NCI-H446 treated with DMSO at 0.1 percent for 48 hours (cell line): ENCODE measurements at regions not wholly inside any gene's neighbourhood (a gene's known extent, or its start where the extent isn't known, plus 50 kb on each side); places are given as distances from the start of the nearest gene placed in this dataset.
"Not testable (repeated sequence)": the region's sequence is repeated elsewhere in the genome, so short reads cannot be mapped to it uniquely, and the experiment has no call there.

Experiments used
- DNase-seq: peaks from one replicate; lab custom pipeline; 2025; lab: John Stamatoyannopoulos, UW

DNA sequence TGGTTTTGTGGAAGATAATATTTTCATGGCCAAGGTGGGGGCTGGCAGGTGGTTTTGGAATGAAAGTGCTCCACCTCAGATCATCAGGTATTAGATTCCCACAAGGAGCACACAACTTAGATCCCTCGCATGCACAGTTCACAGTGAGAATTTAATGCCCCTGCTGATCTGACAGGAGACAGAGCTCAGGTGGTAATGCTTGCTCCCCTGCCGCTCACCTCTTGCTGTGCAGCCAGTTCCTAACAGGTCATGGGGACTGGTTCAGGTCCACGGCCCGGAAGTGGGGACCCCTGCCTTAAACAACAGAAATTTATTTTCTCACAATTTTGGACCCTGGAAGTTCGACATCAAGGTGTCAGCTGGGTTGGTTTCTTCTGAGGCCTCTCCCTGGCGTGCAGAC lies 668.7 kb upstream of the ZNF608 start:
- DNase-seq: no peak

GRCh38 chr5:125416055-125416454 lies 669.6 kb upstream of the ZNF608 start:
- DNase-seq: no peak

DNA sequence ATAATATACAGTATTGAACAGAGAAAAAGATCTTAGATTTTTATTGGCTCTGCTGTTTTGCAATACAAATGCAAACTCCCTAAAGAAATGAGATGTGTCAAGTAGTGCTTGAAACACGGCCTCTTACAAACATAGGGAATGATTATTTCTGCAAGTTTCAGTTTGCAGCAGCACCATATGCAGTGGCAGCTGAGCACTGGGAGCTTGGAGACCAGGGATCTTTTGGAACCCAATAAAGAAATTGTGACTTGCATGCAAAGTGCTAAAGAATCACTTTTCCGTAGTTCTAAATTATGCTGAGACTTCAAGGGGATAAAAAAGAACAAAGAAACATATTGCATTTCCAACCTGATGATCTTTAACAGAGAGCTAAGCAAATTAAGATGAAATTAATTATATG lies 674.6 kb upstream of the ZNF608 start:
- DNase-seq: no peak

DNA sequence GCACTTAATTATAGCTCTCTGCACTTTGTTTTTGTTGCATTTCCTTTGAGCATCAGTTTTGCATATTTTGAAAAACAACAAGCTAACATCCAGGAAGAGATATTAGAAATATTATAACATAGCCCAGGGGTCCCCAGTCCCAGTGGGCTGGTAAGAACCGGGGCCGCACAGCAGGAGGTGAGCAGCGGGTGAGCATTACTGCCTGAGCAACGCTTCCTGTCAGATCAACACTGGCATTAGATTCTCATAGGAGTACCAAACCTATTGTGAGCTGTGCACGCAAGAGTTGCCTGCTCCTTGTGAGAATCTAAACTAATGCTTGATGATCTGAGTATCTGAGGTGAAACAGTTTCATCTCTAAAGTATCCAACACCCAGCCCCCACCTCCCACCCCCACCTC lies 675.9 kb upstream of the ZNF608 start:
- DNase-seq: no peak

- no peak for DNase-seq
Measured at GRCh38 chr5:125424402-125425141, 678.1 kb upstream of the ZNF608 start.

GRCh38 chr5:125429498-125429897 lies 683.1 kb upstream of the ZNF608 start:
- no peak for DNase-seq

- DNase-seq: no peak
Measured at GRCh38 chr5:125433457-125433856, 687.0 kb upstream of the ZNF608 start.

GRCh38 chr5:125439243-125439642 lies 692.8 kb upstream of the ZNF608 start:
- no peak for DNase-seq

DNA sequence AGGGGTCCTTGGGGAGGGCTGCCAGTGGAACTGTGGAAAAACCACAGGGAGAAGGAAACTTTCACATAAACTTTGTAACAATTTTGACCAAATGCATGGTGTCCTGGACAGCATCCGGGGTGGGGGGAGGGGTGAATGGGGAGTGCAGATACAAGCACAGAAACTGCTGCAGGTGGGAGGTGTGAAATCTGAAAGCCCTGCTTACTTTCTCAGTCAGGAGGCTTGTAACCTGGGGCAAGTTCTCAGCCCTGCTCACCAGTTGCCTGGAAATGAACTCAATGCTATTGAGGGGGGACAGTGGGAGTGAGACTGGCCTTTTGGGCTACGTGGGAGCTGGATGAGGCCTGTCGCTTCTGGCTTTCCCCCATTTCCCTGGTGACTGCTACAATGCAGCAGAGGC lies 694.5 kb upstream of the ZNF608 start:
- no peak for DNase-seq

- DNase-seq: no peak
Measured at GRCh38 chr5:125446986-125447385, 700.5 kb upstream of the ZNF608 start.

- DNase-seq: no peak
Measured at GRCh38 chr5:125450771-125451170, 704.3 kb upstream of the ZNF608 start.

DNA sequence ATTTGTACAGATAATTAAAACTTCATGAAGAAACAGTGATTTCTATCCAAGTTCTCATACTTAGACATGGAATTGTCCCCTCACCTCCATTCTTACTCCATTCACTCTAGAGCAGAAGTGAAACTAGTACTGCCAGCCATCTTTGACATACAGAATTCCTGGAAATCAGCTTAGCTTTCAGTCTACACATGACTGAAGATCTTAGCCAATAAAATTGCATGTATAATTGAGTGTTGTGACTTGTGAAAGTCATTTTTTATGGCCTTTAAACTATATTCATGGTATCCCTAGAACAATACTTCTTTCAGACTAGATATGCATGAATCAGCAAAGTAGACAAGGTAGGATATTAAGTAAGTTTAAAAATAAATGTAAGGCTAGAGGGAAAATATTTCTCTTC lies 705.2 kb upstream of the ZNF608 start:
- DNase-seq: no peak

GRCh38 chr5:125452991-125453390 lies 706.6 kb upstream of the ZNF608 start:
- no peak for DNase-seq

GRCh38 chr5:125455041-125455440 lies 708.6 kb upstream of the ZNF608 start:
- no peak for DNase-seq

DNA sequence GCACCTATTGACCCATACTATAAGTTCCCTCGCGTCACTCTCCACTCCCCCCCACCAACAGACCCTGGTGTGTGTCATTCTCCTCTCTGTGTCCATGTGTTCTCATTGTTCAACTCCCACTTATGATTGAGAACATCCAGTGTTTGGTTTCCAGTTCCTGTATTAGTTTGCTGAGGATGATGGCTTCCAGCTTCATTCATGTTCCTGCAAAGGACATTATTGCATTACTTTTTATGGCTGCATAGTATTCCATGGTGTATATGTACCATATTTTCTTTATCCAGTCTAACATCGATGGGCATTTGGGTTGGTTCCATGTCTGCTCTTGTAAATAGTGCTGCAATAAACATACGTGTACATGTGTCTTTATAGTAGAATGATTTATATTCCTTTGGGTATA lies 709.6 kb upstream of the ZNF608 start:
- not testable (repeated sequence) for DNase-seq

DNA sequence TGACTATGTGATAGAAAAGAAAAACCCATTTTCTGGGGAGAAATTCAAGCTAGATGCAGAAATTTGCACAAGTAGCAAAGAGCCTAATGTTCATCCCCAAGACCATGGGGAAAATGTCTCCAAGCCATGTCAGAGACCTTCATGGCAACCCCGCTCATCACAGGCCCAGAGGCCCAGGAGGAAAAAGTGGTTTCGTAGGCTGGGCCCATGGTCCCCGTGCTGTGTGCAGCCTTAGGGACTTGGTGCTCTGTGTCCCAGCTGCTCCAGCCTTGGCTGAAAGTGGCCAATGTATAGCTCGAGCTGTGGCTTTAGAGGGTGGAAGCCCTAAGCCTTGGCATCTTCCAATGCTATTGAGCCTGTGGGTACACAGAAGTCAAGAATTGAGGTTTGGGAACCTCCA lies 711.2 kb upstream of the ZNF608 start:
- no peak for DNase-seq

- not testable (repeated sequence) for DNase-seq
Measured at GRCh38 chr5:125458949-125459348, 712.5 kb upstream of the ZNF608 start.

DNA sequence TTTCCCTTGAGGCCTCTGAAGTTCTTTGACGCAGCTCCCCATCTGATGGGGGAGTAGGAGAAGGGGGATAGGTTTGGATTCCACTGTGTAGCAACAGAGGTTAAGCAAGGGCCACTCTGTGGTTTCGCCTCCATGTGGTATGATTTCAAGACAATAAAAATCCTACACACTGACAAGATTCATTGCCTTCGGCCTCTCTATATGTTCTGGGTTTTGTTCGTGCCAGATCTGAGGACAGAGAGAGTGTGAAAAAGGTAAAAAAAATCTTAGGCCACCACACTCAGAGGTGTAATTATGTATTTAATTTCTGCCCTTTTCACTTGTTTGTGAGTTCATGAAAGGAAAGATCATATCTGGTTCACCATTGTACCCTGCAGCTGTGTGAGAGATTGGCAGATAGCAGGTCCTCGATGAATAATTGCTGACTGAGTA lies 715.2 kb upstream of the ZNF608 start:
- no peak for DNase-seq

GRCh38 chr5:125463466-125464092 lies 717.1 kb upstream of the ZNF608 start:
- DNase-seq: peak; percentile 55

DNA sequence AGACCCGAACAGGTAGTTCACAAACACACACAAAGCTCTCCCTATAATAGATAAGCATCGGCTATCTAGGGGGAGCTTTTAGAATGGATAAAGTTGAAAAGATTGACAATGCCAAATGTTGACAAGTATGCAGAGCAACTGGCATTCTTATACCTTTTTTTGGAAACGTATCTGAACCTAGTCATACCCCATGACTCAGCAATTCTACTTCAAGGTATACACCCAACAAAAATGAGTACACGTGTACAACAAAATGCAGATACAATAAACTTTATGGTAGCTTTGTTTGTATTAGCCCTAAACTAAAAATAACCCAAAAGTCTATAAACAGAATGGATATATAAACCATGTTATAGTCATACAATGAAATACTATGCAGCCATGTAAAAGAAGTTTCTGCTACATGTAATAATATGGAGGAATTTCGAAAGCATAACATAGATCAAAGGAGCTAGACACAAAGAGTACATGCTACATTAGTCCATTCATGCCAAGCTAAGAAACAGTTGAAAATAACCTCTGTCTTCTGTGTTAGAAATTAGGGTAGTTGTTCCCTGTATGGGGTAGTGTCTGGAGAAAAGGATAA lies 718.5 kb upstream of the ZNF608 start:
- no peak for DNase-seq

GRCh38 chr5:125465703-125466102 lies 719.3 kb upstream of the ZNF608 start:
- DNase-seq: no peak

GRCh38 chr5:125467222-125467621 lies 720.8 kb upstream of the ZNF608 start:
- no peak for DNase-seq

DNA sequence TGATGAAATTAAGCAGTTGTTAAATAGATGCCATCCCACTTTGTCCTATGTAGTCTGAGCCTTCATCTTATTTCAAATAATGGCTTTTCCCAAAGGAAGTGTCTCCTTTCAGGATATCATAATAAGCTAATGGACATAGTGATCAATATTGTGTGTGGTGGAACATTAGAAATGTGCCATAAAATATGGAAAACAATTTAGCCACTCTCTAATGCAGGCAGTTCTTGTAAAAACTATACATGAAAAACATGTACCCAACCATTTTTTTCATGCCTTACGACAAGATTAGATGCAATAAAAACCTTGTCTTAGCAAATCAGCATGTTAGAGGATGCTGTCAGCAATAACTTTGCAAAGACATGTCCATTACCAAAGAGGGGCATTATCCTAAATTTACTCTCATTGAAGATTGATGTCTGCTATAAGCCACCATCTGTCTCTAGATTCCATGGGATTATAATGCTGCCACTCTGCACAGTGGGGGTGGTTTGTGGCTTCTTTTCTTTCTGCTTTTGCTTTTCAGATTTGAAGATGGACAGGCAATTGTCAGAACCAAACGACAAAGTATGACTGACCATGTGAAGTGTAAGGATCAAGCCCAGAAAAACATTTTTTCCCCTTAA lies 724.0 kb upstream of the ZNF608 start:
- DNase-seq: peak; percentile 8
